Suprapubic skin (tissue), 4 donors: ENCODE measurements at regions not wholly inside any gene's neighbourhood (a gene's known extent, or its start where the extent isn't known, plus 50 kb on each side); places are given as distances from the start of the nearest gene placed in this dataset.

Source experiments
- DNase-seq, 2 donors: peaks; one replicate each; pipeline ENCODE4 v3.0.0-alpha.2; 2019; ENCODE audit warnings: low spot score in 2 of 2
- H3K27ac ChIP-seq: fragments of 200-600 bp; sonication (generic); one replicate; pipeline ENCODE4 v1.5.1; 2019
- H3K27me3 ChIP-seq: fragments of 200-600 bp; sonication (generic); one replicate; pipeline ENCODE4 v1.5.1; 2019
- H3K36me3 ChIP-seq: fragments of 200-600 bp; sonication (generic); one replicate; pipeline ENCODE4 v1.5.1; 2019
- H3K4me1 ChIP-seq: fragments of 200-600 bp; sonication (generic); one replicate; pipeline ENCODE4 v1.5.1; 2019
- H3K4me3 ChIP-seq: fragments of 200-600 bp; sonication (generic); one replicate; pipeline ENCODE4 v1.5.1; 2019; ENCODE audit warnings: mild to moderate bottlenecking
- H3K9me3 ChIP-seq: fragments of 200-600 bp; sonication (generic); one replicate; pipeline ENCODE4 v1.5.1; 2019
- EP300 ChIP-seq: sonication (generic); formaldehyde crosslinking; IDR thresholded peaks from one replicate; pipeline ENCODE4 v1.6.1; 2017; ENCODE audit warnings: antibody characterized with exemption
- POLR2A ChIP-seq, 2 donors: fragments of 450-650 bp; IDR thresholded peaks; one replicate each; pipeline ENCODE4 v1.6.1; 2017; ENCODE audit warnings: antibody characterized with exemption in 2 of 2, mild to moderate bottlenecking in 2 of 2, moderate library complexity in 2 of 2
- POLR2AphosphoS5 ChIP-seq, 3 donors: sonication (generic); formaldehyde crosslinking; IDR thresholded peaks; one replicate each; pipeline ENCODE4 v1.6.1; 2017; ENCODE audit warnings: antibody characterized with exemption in 3 of 3
- WGBS: methylation state at CpG from one replicate; pipeline ENCODE4 v1.1.5; 2018; 5-methylcytosine and 5-hydroxymethylcytosine counted together
- TF ChIP-seq, protein P1 (sequence below), 2 donors: fragments of 200-600 bp in 1 of 2; fragments of 450-650 bp in 1 of 2; sonication (generic) in 1 of 2; IDR thresholded peaks; one replicate each; pipeline ENCODE4 v1.5.1; 2016 to 2019; ENCODE audit warnings: antibody characterized with exemption in 2 of 2, mild to moderate bottlenecking in 1 of 2, moderate library complexity in 1 of 2

- WGBS, result 94% methylated on average over 2 of the region's 2 CpGs
- H3K36me3 ChIP-seq, result no peaks in the 10 kb centered on the region
- H3K4me1 ChIP-seq, result no peaks in the 10 kb centered on the region
- H3K27me3 ChIP-seq, result no peaks in the 10 kb centered on the region
- no peak for DNase-seq
- H3K4me3 ChIP-seq, result no peak overlapping the region
- H3K9me3 ChIP-seq, result no peaks in the 10 kb centered on the region
- no peak overlapping the region for H3K27ac ChIP-seq
- TF ChIP-seq POLR2A (IDR thresholded peaks at IDR 0.05), result no peak
Observed at GRCh38 chr7:46029111-46029704, 108.1 kb upstream of the IGFBP3 start.

- no peaks in the 10 kb centered on the region for H3K9me3 ChIP-seq
- H3K4me3 ChIP-seq, result no peak overlapping the region
- TF ChIP-seq POLR2AphosphoS5 (IDR thresholded peaks at IDR 0.05), result no peak
- TF ChIP-seq, protein P1, sequence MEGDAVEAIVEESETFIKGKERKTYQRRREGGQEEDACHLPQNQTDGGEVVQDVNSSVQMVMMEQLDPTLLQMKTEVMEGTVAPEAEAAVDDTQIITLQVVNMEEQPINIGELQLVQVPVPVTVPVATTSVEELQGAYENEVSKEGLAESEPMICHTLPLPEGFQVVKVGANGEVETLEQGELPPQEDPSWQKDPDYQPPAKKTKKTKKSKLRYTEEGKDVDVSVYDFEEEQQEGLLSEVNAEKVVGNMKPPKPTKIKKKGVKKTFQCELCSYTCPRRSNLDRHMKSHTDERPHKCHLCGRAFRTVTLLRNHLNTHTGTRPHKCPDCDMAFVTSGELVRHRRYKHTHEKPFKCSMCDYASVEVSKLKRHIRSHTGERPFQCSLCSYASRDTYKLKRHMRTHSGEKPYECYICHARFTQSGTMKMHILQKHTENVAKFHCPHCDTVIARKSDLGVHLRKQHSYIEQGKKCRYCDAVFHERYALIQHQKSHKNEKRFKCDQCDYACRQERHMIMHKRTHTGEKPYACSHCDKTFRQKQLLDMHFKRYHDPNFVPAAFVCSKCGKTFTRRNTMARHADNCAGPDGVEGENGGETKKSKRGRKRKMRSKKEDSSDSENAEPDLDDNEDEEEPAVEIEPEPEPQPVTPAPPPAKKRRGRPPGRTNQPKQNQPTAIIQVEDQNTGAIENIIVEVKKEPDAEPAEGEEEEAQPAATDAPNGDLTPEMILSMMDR (IDR thresholded peaks at IDR 0.05), result no peak
- no peaks in the 10 kb centered on the region for H3K36me3 ChIP-seq
- no peaks in the 10 kb centered on the region for H3K27me3 ChIP-seq
- WGBS, result 78% methylated on average over 1 of the region's 1 CpG
- H3K4me1 ChIP-seq, result no peaks in the 10 kb centered on the region
- DNase-seq, result no peak
- no peak overlapping the region for H3K27ac ChIP-seq
Observed at GRCh38 chr7:46028246-46028645, 107.2 kb upstream of the IGFBP3 start.

DNA sequence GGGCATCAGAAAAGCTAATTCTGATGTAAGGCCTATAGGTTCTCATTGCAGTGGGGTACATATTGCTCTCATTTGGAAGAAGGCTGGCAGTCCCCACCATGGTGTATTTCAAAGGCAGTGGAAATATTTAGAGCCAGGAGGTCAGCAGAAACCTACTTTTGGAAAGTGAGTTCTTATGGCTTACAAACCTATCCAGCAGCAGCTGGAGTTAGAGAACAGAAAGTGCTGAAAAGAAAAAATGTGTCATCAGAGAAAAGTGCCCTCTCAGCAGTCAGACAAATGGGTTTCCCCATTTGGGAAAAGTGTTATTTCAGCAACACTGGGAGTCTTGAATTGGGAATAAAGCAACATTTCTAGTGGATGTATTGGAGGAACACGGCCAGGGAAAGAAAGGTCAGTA, 105.7 kb upstream of the IGFBP3 start:
- Histone ChIP-seq H3K9me3 (no peaks in the 10 kb centered on the region), H3K36me3 (no peaks in the 10 kb centered on the region), H3K27me3 (no peaks in the 10 kb centered on the region), H3K4me3 (no peak overlapping the region), H3K27ac (no peak overlapping the region), H3K4me1 (no peaks in the 10 kb centered on the region)
- no peak for TF ChIP-seq EP300
- no peak for TF ChIP-seq POLR2AphosphoS5 (IDR thresholded peaks at IDR 0.05)
- TF ChIP-seq, protein P1 (IDR thresholded peaks at IDR 0.05), result no peak
- TF ChIP-seq POLR2A (IDR thresholded peaks at IDR 0.05), result no peak
- 97% methylated on average over 1 of the region's 1 CpG for WGBS
- no peak for DNase-seq

DNA sequence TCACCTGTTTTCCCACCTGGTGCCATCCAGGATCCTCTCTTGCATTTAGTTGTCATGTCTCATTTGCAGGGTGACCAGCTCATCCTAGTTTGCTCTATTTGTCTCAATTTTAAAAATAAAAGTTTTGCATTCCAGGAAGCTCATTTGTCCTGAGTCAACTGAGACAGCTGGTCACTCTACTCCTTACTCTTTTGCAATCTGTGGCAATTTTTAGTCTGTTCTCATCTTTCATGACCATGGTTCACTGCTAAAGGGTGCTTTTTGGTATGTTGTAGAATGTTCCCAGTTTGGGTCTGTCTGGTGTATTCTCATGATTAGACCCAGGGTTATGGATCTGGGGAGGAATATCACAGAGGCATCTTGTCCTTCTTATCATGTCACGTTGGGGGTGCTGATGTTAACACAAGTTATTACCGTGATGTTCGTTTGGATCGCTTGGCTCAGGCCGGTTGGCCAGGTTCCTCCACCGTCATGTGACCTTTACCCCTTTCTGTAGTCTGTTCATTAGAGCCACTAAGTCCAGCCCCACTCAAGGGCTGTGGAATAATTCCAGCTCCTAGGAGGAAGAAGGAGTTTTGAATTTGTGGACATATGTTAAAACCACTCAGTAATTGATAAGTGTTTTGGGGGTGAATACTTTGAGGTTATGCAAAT, 103.3 kb upstream of the IGFBP3 start:
- TF ChIP-seq EP300 (no peak), POLR2A (IDR thresholded peaks at IDR 0.05) (no peak), POLR2AphosphoS5 (IDR thresholded peaks at IDR 0.05) (no peak)
- TF ChIP-seq, protein P1 (IDR thresholded peaks at IDR 0.05), result no peak
- no peaks in the 10 kb centered on the region for H3K36me3 ChIP-seq
- DNase-seq, result no peak
- no peaks in the 10 kb centered on the region for H3K4me1 ChIP-seq
- no peaks in the 10 kb centered on the region for H3K27me3 ChIP-seq
- no peaks in the 10 kb centered on the region for H3K9me3 ChIP-seq
- no peak overlapping the region for H3K4me3 ChIP-seq
- H3K27ac ChIP-seq, result no peak overlapping the region
- 91% methylated on average over 6 of the region's 6 CpGs for WGBS

GRCh38 chr7:46022397-46022796, 101.3 kb upstream of the IGFBP3 start:
- Histone ChIP-seq H3K27ac (no peak overlapping the region), H3K9me3 (no peaks in the 10 kb centered on the region)

More at GRCh38 chr7:46022397-46022796, 101.3 kb upstream of the IGFBP3 start:
- DNase-seq, result no peak
- H3K4me3 ChIP-seq, result no peak overlapping the region
- H3K27me3 ChIP-seq, result no peaks in the 10 kb centered on the region
- no peaks in the 10 kb centered on the region for H3K4me1 ChIP-seq
- 80% methylated on average over 2 of the region's 2 CpGs for WGBS
- H3K36me3 ChIP-seq, result no peaks in the 10 kb centered on the region
- TF ChIP-seq EP300 (no peak), POLR2A (IDR thresholded peaks at IDR 0.05) (no peak), POLR2AphosphoS5 (IDR thresholded peaks at IDR 0.05) (no peak)
- TF ChIP-seq, protein P1 (IDR thresholded peaks at IDR 0.05), result no peak
